Vagina (tissue), 2 donors: ENCODE measurements at regions not wholly inside any gene's neighbourhood (a gene's known extent, or its start where the extent isn't known, plus 50 kb on each side); places are given as distances from the start of the nearest gene placed in this dataset.

ENCODE experiments used
- DNase-seq, 2 donors: peaks; one replicate each; pipeline ENCODE4 v3.0.0-alpha.2; 2017; ENCODE audit errors: extremely low spot score in 2 of 2
- H3K27ac ChIP-seq: fragments of 200-600 bp; sonication (generic); one replicate; pipeline ENCODE4 v1.5.1; 2019
- H3K27me3 ChIP-seq: fragments of 200-600 bp; sonication (generic); one replicate; pipeline ENCODE4 v1.5.1; 2019
- H3K36me3 ChIP-seq, 2 donors: fragments of 200-600 bp; sonication (generic); one replicate each; pipeline ENCODE4 v1.5.1; 2017 to 2019
- H3K4me1 ChIP-seq: fragments of 200-600 bp; sonication (generic); one replicate; pipeline ENCODE4 v1.5.1; 2019
- H3K4me3 ChIP-seq, 2 donors: fragments of 200-600 bp; sonication (generic); 1 replicate in 1 of 2; 2 replicates in 1 of 2; pipeline ENCODE4 v1.5.1; 2016 to 2019
- H3K9me3 ChIP-seq: fragments of 200-600 bp; sonication (generic); one replicate; pipeline ENCODE4 v1.5.1; 2019
- CTCF ChIP-seq, 3 experiments: fragments of 450-650 bp in 2 of 3; fragments of 200-600 bp in 1 of 3; sonication (generic) in 1 of 3; IDR thresholded peaks; one replicate each; pipeline ENCODE4 v1.5.1; 2017 to 2019; ENCODE audit warnings: antibody characterized with exemption in 3 of 3, mild to moderate bottlenecking in 2 of 3, moderate library complexity in 2 of 3
- POLR2A ChIP-seq, 2 donors: fragments of 450-650 bp; IDR thresholded peaks; one replicate each; pipeline ENCODE4 v1.6.1; 2017; ENCODE audit warnings: antibody characterized with exemption in 2 of 2, mild to moderate bottlenecking in 2 of 2, moderate library complexity in 2 of 2
- POLR2AphosphoS5 ChIP-seq, 2 donors: sonication (generic); formaldehyde crosslinking; IDR thresholded peaks; one replicate each; pipeline ENCODE4 v1.9.0; 2017; ENCODE audit warnings: antibody characterized with exemption in 2 of 2, mild to moderate bottlenecking in 2 of 2, low read depth in 1 of 2; ENCODE audit not compliant: insufficient read depth in 1 of 2
- intact Hi-C: fragments of 100-400 bp; cut with DNase I; formaldehyde crosslinking; loops from one replicate; pipeline ENCODE4 v1.15.1; 2023

GRCh38 chr14:87153391-87153790 lies 839.6 kb downstream of the GALC start:
- TF ChIP-seq CTCF (IDR thresholded peaks at IDR 0.05) (no peak), POLR2A (IDR thresholded peaks at IDR 0.05) (no peak), POLR2AphosphoS5 (IDR thresholded peaks at IDR 0.05; ENCODE audit: insufficient read depth in 1 of 2, low read depth in 1 of 2) (no peak)
- no peak overlapping the region for H3K4me3 ChIP-seq
- no peaks in the 10 kb centered on the region for H3K36me3 ChIP-seq
- intact Hi-C loops, result no loop called here
- no peak overlapping the region for H3K27ac ChIP-seq
- H3K9me3 ChIP-seq, result no peaks in the 10 kb centered on the region
- H3K4me1 ChIP-seq, result no peaks in the 10 kb centered on the region
- H3K27me3 ChIP-seq, result no peaks in the 10 kb centered on the region
- DNase-seq, result no peak

GRCh38 chr14:87152693-87153092 lies 840.3 kb downstream of the GALC start:
- intact Hi-C loops, result no loop called here
- H3K27me3 ChIP-seq, result no peaks in the 10 kb centered on the region
- no peak for DNase-seq
- no peak overlapping the region for H3K27ac ChIP-seq
- TF ChIP-seq CTCF (IDR thresholded peaks at IDR 0.05) (no peak), POLR2AphosphoS5 (IDR thresholded peaks at IDR 0.05; ENCODE audit: insufficient read depth in 1 of 2, low read depth in 1 of 2) (no peak), POLR2A (IDR thresholded peaks at IDR 0.05) (no peak)
- no peaks in the 10 kb centered on the region for H3K36me3 ChIP-seq
- no peak overlapping the region for H3K4me3 ChIP-seq
- no peaks in the 10 kb centered on the region for H3K9me3 ChIP-seq
- no peaks in the 10 kb centered on the region for H3K4me1 ChIP-seq

GRCh38 chr14:87149583-87150354 lies 843.2 kb downstream of the GALC start:
- DNase-seq, result no peak
- Histone ChIP-seq H3K27me3 (no peaks in the 10 kb centered on the region), H3K9me3 (no peaks in the 10 kb centered on the region), H3K4me3 (no peak overlapping the region), H3K4me1 (no peaks in the 10 kb centered on the region), H3K27ac (no peak overlapping the region), H3K36me3 (no peaks in the 10 kb centered on the region)
- intact Hi-C loops, result no loop called here
- no peak for TF ChIP-seq POLR2A (IDR thresholded peaks at IDR 0.05)
- no peak for TF ChIP-seq CTCF (IDR thresholded peaks at IDR 0.05)
- no peak for TF ChIP-seq POLR2AphosphoS5 (IDR thresholded peaks at IDR 0.05; ENCODE audit: insufficient read depth in 1 of 2, low read depth in 1 of 2)

- Histone ChIP-seq H3K9me3 (no peaks in the 10 kb centered on the region), H3K4me1 (no peaks in the 10 kb centered on the region), H3K36me3 (no peaks in the 10 kb centered on the region), H3K4me3 (no peak overlapping the region), H3K27ac (no peak overlapping the region), H3K27me3 (no peaks in the 10 kb centered on the region)
- TF ChIP-seq CTCF (IDR thresholded peaks at IDR 0.05), result no peak
- TF ChIP-seq POLR2A (IDR thresholded peaks at IDR 0.05), result no peak
- no peak for TF ChIP-seq POLR2AphosphoS5 (IDR thresholded peaks at IDR 0.05; ENCODE audit: insufficient read depth in 1 of 2, low read depth in 1 of 2)
- intact Hi-C loops, result no loop called here
- DNase-seq, result no peak
Measured at GRCh38 chr14:87148655-87149054, 844.3 kb downstream of the GALC start.

- no peak for TF ChIP-seq POLR2A (IDR thresholded peaks at IDR 0.05)
- TF ChIP-seq POLR2AphosphoS5 (IDR thresholded peaks at IDR 0.05; ENCODE audit: insufficient read depth in 1 of 2, low read depth in 1 of 2), result no peak
- TF ChIP-seq CTCF (IDR thresholded peaks at IDR 0.05), result no peak
- Histone ChIP-seq H3K36me3 (no peaks in the 10 kb centered on the region), H3K4me3 (no peak overlapping the region), H3K27ac (no peak overlapping the region), H3K9me3 (no peaks in the 10 kb centered on the region), H3K27me3 (no peaks in the 10 kb centered on the region), H3K4me1 (no peaks in the 10 kb centered on the region)
- intact Hi-C loops, result no loop called here
- DNase-seq, result no peak
Measured at GRCh38 chr14:87142551-87143211, 850.3 kb downstream of the GALC start.
